ENCODE measurements at regions not wholly inside any gene's neighbourhood (a gene's known extent, or its start where the extent isn't known, plus 50 kb on each side); places are given as distances from the start of the nearest gene placed in this dataset.
A peak's percentile ranks its signal among the peaks of the same experiment; 100 is the strongest.
"Not testable (repeated sequence)": the region's sequence is repeated elsewhere in the genome, so short reads cannot be mapped to it uniquely, and the experiment has no call there.

- H3K27me3 ChIP-seq (ENCODE audit: control insufficient read depth, insufficient read depth, low read length) = no peaks in the 10 kb centered on the region
- peak overlapping the region; percentile 11 for H3K4me3 ChIP-seq (ENCODE audit: low read length)
- H3K9ac ChIP-seq (ENCODE audit: low read depth, low read length) = peak overlapping the region; percentile 59
- peak overlapping the region; percentile 65 for H3K4me2 ChIP-seq (ENCODE audit: low read length)
- H3K36me3 ChIP-seq (ENCODE audit: insufficient read depth, low read length) = no peaks in the 10 kb centered on the region
- H3K4me1 ChIP-seq (ENCODE audit: control insufficient read depth, insufficient read depth, low read length) = peaks cover 67% of the 10 kb centered on the region
- H3K9me3 ChIP-seq (replicated peaks; ENCODE audit: low read length) = no peaks in the 10 kb centered on the region
These were observed 125.0 kb upstream of the CDC42EP3 start for GRCh38 chr2:37796481-37796880.

GRCh38 chr2:37797081-37797480 is 125.6 kb upstream of the CDC42EP3 start:
- no peaks in the 10 kb centered on the region for H3K27me3 ChIP-seq (ENCODE audit: control insufficient read depth, insufficient read depth, low read length)
- no peaks in the 10 kb centered on the region for H3K9me3 ChIP-seq (replicated peaks; ENCODE audit: low read length)
- H3K36me3 ChIP-seq (ENCODE audit: insufficient read depth, low read length) = no peaks in the 10 kb centered on the region
- H3K9ac ChIP-seq (ENCODE audit: low read depth, low read length) = peak overlapping the region; percentile 59
- no peak overlapping the region for H3K4me2 ChIP-seq (ENCODE audit: low read length)
- H3K4me1 ChIP-seq (ENCODE audit: control insufficient read depth, insufficient read depth, low read length) = peaks cover 73% of the 10 kb centered on the region
- no peak overlapping the region for H3K4me3 ChIP-seq (ENCODE audit: low read length)

GRCh38 chr2:37798315-37799005 is 126.6 kb upstream of the RMDN2 start:
- peaks cover 84% of the 10 kb centered on the region for H3K4me1 ChIP-seq (ENCODE audit: control insufficient read depth, insufficient read depth, low read length)
- no peaks in the 10 kb centered on the region for H3K36me3 ChIP-seq (ENCODE audit: insufficient read depth, low read length)
- H3K4me2 ChIP-seq (ENCODE audit: low read length) = no peak overlapping the region
- H3K9ac ChIP-seq (ENCODE audit: low read depth, low read length) = no peak overlapping the region
- H3K27me3 ChIP-seq (ENCODE audit: control insufficient read depth, insufficient read depth, low read length) = no peaks in the 10 kb centered on the region
- H3K4me3 ChIP-seq (ENCODE audit: low read length) = no peak overlapping the region
- H3K9me3 ChIP-seq (replicated peaks; ENCODE audit: low read length) = no peaks in the 10 kb centered on the region

- no peak overlapping the region for H3K4me2 ChIP-seq (ENCODE audit: low read length)
- H3K27me3 ChIP-seq (ENCODE audit: control insufficient read depth, insufficient read depth, low read length) = no peaks in the 10 kb centered on the region
- peak overlapping the region; percentile 24 for H3K9ac ChIP-seq (ENCODE audit: low read depth, low read length)
- H3K4me3 ChIP-seq (ENCODE audit: low read length) = no peak overlapping the region
- no peaks in the 10 kb centered on the region for H3K36me3 ChIP-seq (ENCODE audit: insufficient read depth, low read length)
- H3K9me3 ChIP-seq (replicated peaks; ENCODE audit: low read length) = no peaks in the 10 kb centered on the region
- H3K4me1 ChIP-seq (ENCODE audit: control insufficient read depth, insufficient read depth, low read length) = peaks cover 70% of the 10 kb centered on the region
These were observed 124.8 kb upstream of the RMDN2 start for GRCh38 chr2:37800176-37800858.

GRCh38 chr2:37802211-37802752 is 122.8 kb upstream of the RMDN2 start:
- Histone ChIP-seq H3K9me3 (replicated peaks; ENCODE audit: low read length) (no peaks in the 10 kb centered on the region), H3K27me3 (ENCODE audit: control insufficient read depth, insufficient read depth, low read length) (no peaks in the 10 kb centered on the region), H3K36me3 (ENCODE audit: insufficient read depth, low read length) (peaks cover 2% of the 10 kb centered on the region), H3K4me1 (ENCODE audit: control insufficient read depth, insufficient read depth, low read length) (peaks cover 51% of the 10 kb centered on the region), H3K9ac (ENCODE audit: low read depth, low read length) (peak overlapping the region; percentile 68), H3K4me2 (ENCODE audit: low read length) (peak overlapping the region; percentile 45), H3K4me3 (ENCODE audit: low read length) (peak overlapping the region; percentile 19)

- Histone ChIP-seq H3K4me1 (ENCODE audit: control insufficient read depth, insufficient read depth, low read length) (peaks cover 47% of the 10 kb centered on the region), H3K9me3 (replicated peaks; ENCODE audit: low read length) (no peaks in the 10 kb centered on the region), H3K36me3 (ENCODE audit: insufficient read depth, low read length) (peaks cover 2% of the 10 kb centered on the region), H3K9ac (ENCODE audit: low read depth, low read length) (peak overlapping the region; percentile 68), H3K4me2 (ENCODE audit: low read length) (peak overlapping the region; percentile 45), H3K27me3 (ENCODE audit: control insufficient read depth, insufficient read depth, low read length) (no peaks in the 10 kb centered on the region), H3K4me3 (ENCODE audit: low read length) (peak overlapping the region; percentile 19)
These were observed 122.1 kb upstream of the RMDN2 start for GRCh38 chr2:37802899-37803379.

GRCh38 chr2:37806004-37806403 is 119.1 kb upstream of the RMDN2 start:
- H3K9ac ChIP-seq (ENCODE audit: low read depth, low read length); H3K36me3 ChIP-seq (ENCODE audit: insufficient read depth, low read length); H3K27me3 ChIP-seq (ENCODE audit: control insufficient read depth, insufficient read depth, low read length); H3K4me2 ChIP-seq (ENCODE audit: low read length); H3K9me3 ChIP-seq (replicated peaks; ENCODE audit: low read length); H3K4me3 ChIP-seq (ENCODE audit: low read length): not testable (repeated sequence)
- H3K4me1 ChIP-seq (ENCODE audit: control insufficient read depth, insufficient read depth, low read length) = peaks cover 48% of the 10 kb centered on the region

- peaks cover 2% of the 10 kb centered on the region for H3K36me3 ChIP-seq (ENCODE audit: insufficient read depth, low read length)
- H3K9ac ChIP-seq (ENCODE audit: low read depth, low read length) = peak overlapping the region; percentile 23
- no peaks in the 10 kb centered on the region for H3K9me3 ChIP-seq (replicated peaks; ENCODE audit: low read length)
- no peak overlapping the region for H3K4me3 ChIP-seq (ENCODE audit: low read length)
- H3K4me1 ChIP-seq (ENCODE audit: control insufficient read depth, insufficient read depth, low read length) = peaks cover 21% of the 10 kb centered on the region
- no peaks in the 10 kb centered on the region for H3K27me3 ChIP-seq (ENCODE audit: control insufficient read depth, insufficient read depth, low read length)
- peak overlapping the region; percentile 27 for H3K4me2 ChIP-seq (ENCODE audit: low read length)
These were observed 115.6 kb upstream of the RMDN2 start for GRCh38 chr2:37809525-37809924.

- Histone ChIP-seq H3K4me2 (ENCODE audit: low read length) (no peak overlapping the region), H3K36me3 (ENCODE audit: insufficient read depth, low read length) (peaks cover 2% of the 10 kb centered on the region), H3K9ac (ENCODE audit: low read depth, low read length) (peak overlapping the region; percentile 23), H3K4me3 (ENCODE audit: low read length) (no peak overlapping the region), H3K4me1 (ENCODE audit: control insufficient read depth, insufficient read depth, low read length) (peaks cover 21% of the 10 kb centered on the region), H3K27me3 (ENCODE audit: control insufficient read depth, insufficient read depth, low read length) (no peaks in the 10 kb centered on the region), H3K9me3 (replicated peaks; ENCODE audit: low read length) (no peaks in the 10 kb centered on the region)
These were observed 115.0 kb upstream of the RMDN2 start for GRCh38 chr2:37809931-37810570.

GRCh38 chr2:37812414-37812813 is 112.7 kb upstream of the RMDN2 start:
- H3K9me3 ChIP-seq (replicated peaks; ENCODE audit: low read length) = no peaks in the 10 kb centered on the region
- no peaks in the 10 kb centered on the region for H3K36me3 ChIP-seq (ENCODE audit: insufficient read depth, low read length)
- H3K4me3 ChIP-seq (ENCODE audit: low read length) = no peak overlapping the region
- no peak overlapping the region for H3K4me2 ChIP-seq (ENCODE audit: low read length)
- no peak overlapping the region for H3K9ac ChIP-seq (ENCODE audit: low read depth, low read length)
- H3K4me1 ChIP-seq (ENCODE audit: control insufficient read depth, insufficient read depth, low read length) = peaks cover 21% of the 10 kb centered on the region
- H3K27me3 ChIP-seq (ENCODE audit: control insufficient read depth, insufficient read depth, low read length) = no peaks in the 10 kb centered on the region

GRCh38 chr2:37812941-37813730 is 112.0 kb upstream of the RMDN2 start:
- no peaks in the 10 kb centered on the region for H3K27me3 ChIP-seq (ENCODE audit: control insufficient read depth, insufficient read depth, low read length)
- H3K4me3 ChIP-seq (ENCODE audit: low read length) = no peak overlapping the region
- peaks cover 21% of the 10 kb centered on the region for H3K4me1 ChIP-seq (ENCODE audit: control insufficient read depth, insufficient read depth, low read length)
- no peak overlapping the region for H3K4me2 ChIP-seq (ENCODE audit: low read length)
- no peak overlapping the region for H3K9ac ChIP-seq (ENCODE audit: low read depth, low read length)
- no peaks in the 10 kb centered on the region for H3K36me3 ChIP-seq (ENCODE audit: insufficient read depth, low read length)
- no peaks in the 10 kb centered on the region for H3K9me3 ChIP-seq (replicated peaks; ENCODE audit: low read length)

Data from skeletal muscle satellite cell (primary cell).